ENCODE measurements at regions not wholly inside any gene's neighbourhood (a gene's known extent, or its start where the extent isn't known, plus 50 kb on each side); places are given as distances from the start of the nearest gene placed in this dataset.

DNA sequence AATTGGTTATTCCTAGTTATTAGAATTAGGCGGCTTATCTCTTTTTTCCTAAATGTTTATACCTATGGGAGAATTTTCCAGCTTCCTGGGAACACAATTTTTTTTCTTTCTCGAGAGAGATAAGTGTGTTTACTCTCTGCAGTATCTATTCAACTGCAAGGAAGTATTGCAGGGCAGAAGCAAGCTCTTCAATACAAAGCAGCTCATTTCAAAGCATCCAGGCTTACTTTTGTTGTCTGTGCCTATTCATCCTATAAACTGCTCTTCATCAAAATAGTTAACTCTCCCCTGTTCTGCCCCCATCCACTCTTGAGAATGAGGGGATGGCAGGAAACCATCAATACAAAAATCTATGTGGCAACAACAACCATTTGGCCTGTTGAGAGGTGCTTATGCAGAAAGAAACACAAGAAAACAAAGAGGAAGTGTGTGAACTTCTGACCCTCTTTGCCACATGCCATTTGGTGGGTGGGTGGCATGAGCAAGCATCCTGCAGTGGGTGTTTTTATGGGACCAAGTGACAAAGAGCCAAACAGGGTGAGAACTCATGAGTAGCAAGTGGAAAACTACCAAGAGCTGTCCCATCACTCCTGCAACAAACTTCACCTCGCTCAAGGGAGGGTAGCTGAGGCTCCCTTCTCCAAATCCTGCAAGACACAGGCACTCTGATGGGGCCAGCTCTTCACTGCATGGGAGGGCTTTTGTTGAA, 50.6 kb upstream of the MRPS6 start:
- Mint-ChIP-seq H3K9me3 (no peaks in the 10 kb centered on the region), H3K4me1 (peaks cover 15 to 34% (median 20%) of the 10 kb centered on the region in 3 donors), H3K4me3 (no peak overlapping the region), H3K36me3 (peaks cover 0 to 3% (median 0%) of the 10 kb centered on the region in 3 donors), H3K27me3 (no peaks in the 10 kb centered on the region), H3K27ac (no peak overlapping the region)
- Histone ChIP-seq H3K4me1 (ENCODE audit: insufficient read depth, low read length) (peaks cover 32% of the 10 kb centered on the region), H3K27me3 (ENCODE audit: insufficient read depth, low read length, poor library complexity, severe bottlenecking) (no peaks in the 10 kb centered on the region), H3K36me3 (ENCODE audit: insufficient read depth, low read length) (no peaks in the 10 kb centered on the region), H3K4me3 (ENCODE audit: low read length) (no peak overlapping the region), H3K27ac (ENCODE audit: low read depth, low read length) (no peak overlapping the region), H3K9me3 (ENCODE audit: low read length) (no peaks in the 10 kb centered on the region)
- DNase-seq: peak in 4 of 5 donors; percentile 2 to 49 (median 8)
- POLR2A ChIA-PET: interaction anchor here (1.5 kb wide), 1 partner anchor 74 kb away, joined by 5 read pairs; no protein-coding TSS in a partner anchor
- CTCF ChIA-PET: no interaction called here

DNA sequence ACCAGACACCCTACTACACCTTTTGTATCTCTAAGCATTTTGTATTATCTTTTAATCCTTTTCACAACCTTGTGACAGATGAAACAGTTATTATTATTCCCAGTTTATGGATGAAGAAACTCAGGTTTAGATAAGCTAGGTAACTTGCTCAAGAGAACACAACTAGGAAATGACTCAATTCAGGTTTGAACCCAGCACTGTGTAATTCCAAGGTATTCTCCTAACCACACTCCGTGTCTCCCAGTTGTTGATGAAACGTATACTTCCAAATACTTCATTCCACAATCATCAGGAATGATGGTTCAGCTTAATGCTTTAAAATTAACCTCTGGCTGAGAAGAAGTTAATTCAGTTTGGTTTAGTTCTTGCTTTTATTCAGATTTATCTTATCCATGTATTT, 51.7 kb upstream of the MRPS6 start:
- Mint-ChIP-seq H3K36me3 (peaks cover 0 to 12% (median 0%) of the 10 kb centered on the region in 3 donors), H3K4me3 (no peak overlapping the region), H3K27me3 (no peaks in the 10 kb centered on the region), H3K27ac (peak overlapping the region in 3 of 8 donors; percentile 43 to 78 (median 77)), H3K4me1 (peaks cover 18 to 36% (median 20%) of the 10 kb centered on the region in 3 donors), H3K9me3 (peaks cover 0 to 3% (median 0%) of the 10 kb centered on the region in 5 donors)
- Histone ChIP-seq H3K27ac (ENCODE audit: low read depth, low read length) (no peak overlapping the region), H3K4me1 (ENCODE audit: insufficient read depth, low read length) (peaks cover 32% of the 10 kb centered on the region), H3K9me3 (ENCODE audit: low read length) (no peaks in the 10 kb centered on the region), H3K27me3 (ENCODE audit: insufficient read depth, low read length, poor library complexity, severe bottlenecking) (no peaks in the 10 kb centered on the region), H3K36me3 (ENCODE audit: insufficient read depth, low read length) (no peaks in the 10 kb centered on the region), H3K4me3 (ENCODE audit: low read length) (no peak overlapping the region)
- POLR2A ChIA-PET: interaction anchor here (1.5 kb wide), 1 partner anchor 73 kb away, joined by 5 read pairs; no protein-coding TSS in a partner anchor
- CTCF ChIA-PET: no interaction called here
- no peak for DNase-seq

DNA sequence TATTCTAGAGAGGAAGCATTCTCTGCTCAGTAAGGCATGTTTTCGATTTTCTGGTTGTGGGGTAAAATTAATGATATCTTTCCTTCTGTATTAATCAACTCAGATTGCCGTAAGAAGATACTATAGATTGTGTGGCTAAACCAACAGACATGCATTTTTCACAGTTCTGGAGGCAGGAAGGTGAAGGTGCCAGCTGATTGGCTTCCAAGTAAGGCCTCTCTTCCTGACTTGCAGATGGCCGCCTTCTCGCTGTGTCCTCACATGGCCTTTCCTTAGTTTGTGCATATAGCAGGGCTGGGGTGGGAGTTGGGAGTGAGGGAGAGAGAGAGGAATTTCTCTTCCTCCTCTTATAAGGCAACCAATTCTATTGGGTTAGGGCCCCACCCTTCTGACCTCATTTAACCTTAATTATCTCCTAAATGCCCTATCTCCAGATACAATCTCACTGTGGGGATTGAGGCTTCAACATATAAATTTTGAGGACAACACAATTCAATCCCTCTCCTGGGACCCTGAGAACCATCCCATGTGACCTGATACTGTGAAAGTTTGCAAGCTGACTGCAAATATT, 52.3 kb upstream of the MRPS6 start:
- H3K9me3 ChIP-seq (ENCODE audit: low read length): no peaks in the 10 kb centered on the region
- peak overlapping the region in 1 of 7 donors; percentile 4 for H3K4me3 Mint-ChIP-seq
- peaks cover 0 to 12% (median 0%) of the 10 kb centered on the region in 3 donors for H3K36me3 Mint-ChIP-seq
- peaks cover 18 to 36% (median 20%) of the 10 kb centered on the region in 3 donors for H3K4me1 Mint-ChIP-seq
- H3K4me3 ChIP-seq (ENCODE audit: low read length): no peak overlapping the region
- no peak overlapping the region for H3K27ac Mint-ChIP-seq
- CTCF ChIA-PET: interaction anchor here (1.1 kb wide), 1 partner anchor 97 kb away, joined by 3 read pairs; no protein-coding TSS in a partner anchor
- H3K9me3 Mint-ChIP-seq: peaks cover 0 to 3% (median 0%) of the 10 kb centered on the region in 5 donors
- H3K4me1 ChIP-seq (ENCODE audit: insufficient read depth, low read length): peaks cover 32% of the 10 kb centered on the region
- H3K27me3 Mint-ChIP-seq: no peaks in the 10 kb centered on the region
- H3K27me3 ChIP-seq (ENCODE audit: insufficient read depth, low read length, poor library complexity, severe bottlenecking): no peaks in the 10 kb centered on the region
- no peak for DNase-seq
- no peaks in the 10 kb centered on the region for H3K36me3 ChIP-seq (ENCODE audit: insufficient read depth, low read length)
- POLR2A ChIA-PET: no interaction called here
- no peak overlapping the region for H3K27ac ChIP-seq (ENCODE audit: low read depth, low read length)

DNA sequence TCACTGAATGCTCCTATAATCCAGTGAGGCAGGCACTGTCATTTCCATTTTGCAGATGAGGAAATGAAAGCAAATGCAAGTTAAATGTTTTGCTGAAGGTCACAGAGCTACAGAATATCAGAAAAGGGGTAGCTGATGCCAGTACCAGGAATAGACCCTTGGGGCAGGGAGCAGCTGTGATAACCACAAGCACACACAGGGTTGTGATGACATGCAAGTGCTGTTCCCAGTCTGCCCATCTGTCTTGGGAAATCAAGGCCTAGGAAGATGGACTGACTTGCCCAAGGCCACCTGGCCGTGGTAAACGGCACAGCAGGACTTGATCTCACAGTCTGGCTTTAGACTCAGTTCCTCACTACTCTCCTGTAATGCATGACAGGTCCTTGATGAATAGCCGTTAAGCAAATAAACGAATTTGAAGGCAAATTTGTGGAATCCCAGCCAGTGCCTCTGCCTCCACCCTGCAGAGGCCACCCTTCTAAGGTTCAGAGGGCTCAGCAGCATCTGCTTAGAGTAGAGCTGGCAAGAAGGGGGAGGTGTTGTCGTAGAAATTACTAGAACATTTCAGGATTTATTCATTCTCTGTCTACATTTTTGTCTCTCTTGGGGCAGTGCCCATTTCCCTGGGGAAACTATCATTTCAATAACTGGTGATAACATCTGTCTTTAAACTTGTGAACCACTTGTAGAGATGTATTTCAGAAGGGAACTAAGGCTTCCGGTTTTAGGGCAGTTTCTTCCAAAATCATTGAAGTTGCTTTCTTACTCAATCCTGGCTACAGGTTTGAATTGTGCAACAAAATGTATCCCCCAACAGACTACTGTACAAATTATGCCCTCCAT, 53.2 kb upstream of the MRPS6 start:
- Histone ChIP-seq H3K36me3 (ENCODE audit: insufficient read depth, low read length) (no peaks in the 10 kb centered on the region), H3K27me3 (ENCODE audit: insufficient read depth, low read length, poor library complexity, severe bottlenecking) (no peaks in the 10 kb centered on the region), H3K9me3 (ENCODE audit: low read length) (no peaks in the 10 kb centered on the region), H3K27ac (ENCODE audit: low read depth, low read length) (no peak overlapping the region), H3K4me3 (ENCODE audit: low read length) (no peak overlapping the region), H3K4me1 (ENCODE audit: insufficient read depth, low read length) (peaks cover 32% of the 10 kb centered on the region)
- CTCF ChIA-PET: interaction anchor here (1.1 to 1.2 kb wide), 3 partner anchors 96 to 328 kb away, joined by 3 read pairs; no protein-coding TSS in a partner anchor
- Mint-ChIP-seq H3K36me3 (peaks cover 0 to 19% (median 0%) of the 10 kb centered on the region in 3 donors), H3K9me3 (peaks cover 0 to 3% (median 0%) of the 10 kb centered on the region in 5 donors), H3K27me3 (no peaks in the 10 kb centered on the region), H3K4me3 (peak overlapping the region in 1 of 7 donors; percentile 25), H3K4me1 (peaks cover 18 to 36% (median 20%) of the 10 kb centered on the region in 3 donors), H3K27ac (peak overlapping the region in 2 of 8 donors; percentile 14 to 18)
- POLR2A ChIA-PET: no interaction called here
- DNase-seq: no peak

DNA sequence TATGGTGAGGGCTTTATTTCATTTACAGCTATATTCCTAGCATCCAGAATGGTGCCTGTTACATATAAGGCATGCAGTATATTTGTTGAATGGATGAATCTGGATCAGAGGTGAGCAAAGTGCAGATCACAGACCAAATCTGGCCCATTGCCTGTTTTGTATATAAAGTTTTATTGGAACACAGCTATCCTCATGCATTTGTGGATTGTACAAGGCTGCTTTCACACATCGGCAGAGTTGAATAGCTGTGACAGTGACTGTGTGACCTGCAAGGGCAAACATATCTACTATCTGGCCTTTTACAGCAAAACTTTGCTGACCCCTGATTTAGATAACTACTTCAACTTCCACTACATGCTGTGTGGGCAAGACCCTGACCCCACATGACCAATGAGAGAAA, 54.0 kb upstream of the MRPS6 start:
- H3K9me3 Mint-ChIP-seq: peaks cover 0 to 7% (median 5%) of the 10 kb centered on the region in 5 donors
- ChIA-PET POLR2A (no interaction called here), CTCF (interaction anchor here (1.1 to 1.2 kb wide), 2 partner anchors 95 to 328 kb away, joined by 3 read pairs; no protein-coding TSS in a partner anchor)
- Histone ChIP-seq H3K9me3 (ENCODE audit: low read length) (no peaks in the 10 kb centered on the region), H3K36me3 (ENCODE audit: insufficient read depth, low read length) (no peaks in the 10 kb centered on the region), H3K27ac (ENCODE audit: low read depth, low read length) (no peak overlapping the region), H3K4me3 (ENCODE audit: low read length) (no peak overlapping the region), H3K27me3 (ENCODE audit: insufficient read depth, low read length, poor library complexity, severe bottlenecking) (no peaks in the 10 kb centered on the region), H3K4me1 (ENCODE audit: insufficient read depth, low read length) (peaks cover 32% of the 10 kb centered on the region)
- H3K27ac Mint-ChIP-seq: no peak overlapping the region
- H3K4me1 Mint-ChIP-seq: peaks cover 18 to 36% (median 20%) of the 10 kb centered on the region in 3 donors
- DNase-seq: no peak
- H3K27me3 Mint-ChIP-seq: no peaks in the 10 kb centered on the region
- no peak overlapping the region for H3K4me3 Mint-ChIP-seq
- peaks cover 0 to 26% (median 0%) of the 10 kb centered on the region in 3 donors for H3K36me3 Mint-ChIP-seq

DNA sequence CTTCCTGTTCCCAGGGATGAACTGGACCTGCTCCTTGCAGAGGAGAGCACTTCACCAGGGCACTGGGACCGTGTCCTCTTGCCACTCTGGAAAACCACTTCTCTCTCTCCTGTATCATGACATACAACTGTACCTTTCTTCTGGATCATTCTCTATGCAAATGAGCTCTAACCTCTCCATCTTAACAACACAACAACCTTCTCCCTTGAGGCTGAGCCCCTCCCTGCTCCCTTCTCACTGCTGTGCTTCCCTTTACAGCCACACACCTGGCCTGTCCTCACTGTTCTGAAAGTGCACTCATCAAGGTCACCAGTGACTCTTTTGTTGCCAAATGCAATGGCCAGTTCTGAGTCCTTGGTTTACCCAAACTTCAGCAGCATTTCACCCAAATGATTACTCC, 54.5 kb upstream of the MRPS6 start:
- peak overlapping the region in 2 of 8 donors; percentile 5 to 78 for H3K27ac Mint-ChIP-seq
- H3K27ac ChIP-seq (ENCODE audit: low read depth, low read length): no peak overlapping the region
- ChIA-PET CTCF (interaction anchor here (1.1 kb wide), 1 partner anchor 95 kb away, joined by 3 read pairs; no protein-coding TSS in a partner anchor), POLR2A (no interaction called here)
- no peaks in the 10 kb centered on the region for H3K27me3 Mint-ChIP-seq
- peaks cover 0 to 11% (median 5%) of the 10 kb centered on the region in 5 donors for H3K9me3 Mint-ChIP-seq
- no peaks in the 10 kb centered on the region for H3K27me3 ChIP-seq (ENCODE audit: insufficient read depth, low read length, poor library complexity, severe bottlenecking)
- H3K4me3 Mint-ChIP-seq: peak overlapping the region in 1 of 7 donors; percentile 23
- no peaks in the 10 kb centered on the region for H3K9me3 ChIP-seq (ENCODE audit: low read length)
- peaks cover 18 to 36% (median 20%) of the 10 kb centered on the region in 3 donors for H3K4me1 Mint-ChIP-seq
- peaks cover 0 to 31% (median 0%) of the 10 kb centered on the region in 3 donors for H3K36me3 Mint-ChIP-seq
- H3K4me3 ChIP-seq (ENCODE audit: low read length): no peak overlapping the region
- peaks cover 32% of the 10 kb centered on the region for H3K4me1 ChIP-seq (ENCODE audit: insufficient read depth, low read length)
- no peak for DNase-seq
- no peaks in the 10 kb centered on the region for H3K36me3 ChIP-seq (ENCODE audit: insufficient read depth, low read length)

DNA sequence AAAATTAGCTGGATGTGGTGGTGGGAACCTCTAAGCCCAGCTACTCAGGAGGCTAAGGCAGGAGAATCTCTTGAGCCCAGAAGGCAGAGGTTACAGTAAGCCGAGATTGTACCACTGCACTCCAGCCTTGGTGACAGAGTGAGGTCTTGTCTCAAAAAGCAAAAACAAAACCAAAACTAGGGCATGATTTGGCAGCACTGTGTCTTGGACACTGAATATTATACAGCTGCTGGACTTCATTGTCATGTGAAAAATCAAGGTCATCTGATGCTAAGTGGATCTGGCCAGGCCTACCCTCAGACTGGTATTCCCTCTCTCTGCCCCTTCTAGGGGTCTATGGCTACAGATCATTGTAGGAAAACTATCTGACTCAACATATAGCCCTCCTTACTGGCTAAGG, 55.2 kb upstream of the MRPS6 start:
- Mint-ChIP-seq H3K9me3 (peaks cover 3 to 15% (median 5%) of the 10 kb centered on the region in 5 donors), H3K4me1 (peaks cover 18 to 36% (median 20%) of the 10 kb centered on the region in 3 donors), H3K27ac (peak overlapping the region in 2 of 8 donors; percentile 56 to 62), H3K4me3 (peak overlapping the region in 1 of 7 donors; percentile 24), H3K27me3 (no peaks in the 10 kb centered on the region), H3K36me3 (peaks cover 0 to 38% (median 0%) of the 10 kb centered on the region in 3 donors)
- Histone ChIP-seq H3K4me1 (ENCODE audit: insufficient read depth, low read length) (peaks cover 26% of the 10 kb centered on the region), H3K27me3 (ENCODE audit: insufficient read depth, low read length, poor library complexity, severe bottlenecking) (no peaks in the 10 kb centered on the region), H3K9me3 (ENCODE audit: low read length) (no peaks in the 10 kb centered on the region), H3K36me3 (ENCODE audit: insufficient read depth, low read length) (no peaks in the 10 kb centered on the region), H3K27ac (ENCODE audit: low read depth, low read length) (no peak overlapping the region), H3K4me3 (ENCODE audit: low read length) (no peak overlapping the region)
- CTCF ChIA-PET: no interaction called here
- no peak for DNase-seq
- POLR2A ChIA-PET: no interaction called here
